Astrocyte of the spinal cord (primary cell): ENCODE measurements at regions not wholly inside any gene's neighbourhood (a gene's known extent, or its start where the extent isn't known, plus 50 kb on each side); places are given as distances from the start of the nearest gene placed in this dataset.

Experiments
- DNase-seq: peaks from one replicate; pipeline ENCODE4 v3.0.0; 2011; ENCODE audit warnings: low read depth, low spot score
- H3K4me3 ChIP-seq: 2 replicates; pipeline ENCODE4 v1.5.1; 2011; ENCODE audit warnings: low read depth, mild to moderate bottlenecking, low read length, moderate library complexity
- in situ Hi-C: cut with HindIII; loops from 2 replicates; pipeline ENCODE4 v1.10.0; 2017; ENCODE audit warnings: low sequenced_read_pairs
- TF ChIP-seq, protein P1 (sequence below): IDR thresholded peaks from 2 replicates; pipeline ENCODE4 v1.5.1; 2012; ENCODE audit warnings: low read depth, mild to moderate bottlenecking, low read length, inconsistent platforms

DNA sequence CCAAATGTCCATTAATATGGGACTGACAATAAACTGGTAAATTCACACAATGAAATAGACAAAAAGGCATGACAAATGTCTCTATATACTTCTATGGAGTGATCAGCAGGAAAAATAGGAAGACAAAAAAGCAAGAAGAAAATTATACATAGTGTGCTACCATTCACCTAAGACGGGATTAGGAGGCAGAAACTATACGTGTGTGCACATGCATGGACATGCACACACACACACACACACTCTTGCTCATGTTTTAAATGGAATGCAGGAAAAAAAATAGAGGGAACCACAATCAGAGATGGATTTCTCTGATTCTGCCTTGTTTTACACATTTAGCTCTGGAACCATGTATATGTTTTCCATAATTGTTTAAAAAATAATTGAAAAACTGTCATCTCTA, 119.0 kb downstream of the ZFAND4 start:
- no peak for DNase-seq
- TF ChIP-seq, protein P1, sequence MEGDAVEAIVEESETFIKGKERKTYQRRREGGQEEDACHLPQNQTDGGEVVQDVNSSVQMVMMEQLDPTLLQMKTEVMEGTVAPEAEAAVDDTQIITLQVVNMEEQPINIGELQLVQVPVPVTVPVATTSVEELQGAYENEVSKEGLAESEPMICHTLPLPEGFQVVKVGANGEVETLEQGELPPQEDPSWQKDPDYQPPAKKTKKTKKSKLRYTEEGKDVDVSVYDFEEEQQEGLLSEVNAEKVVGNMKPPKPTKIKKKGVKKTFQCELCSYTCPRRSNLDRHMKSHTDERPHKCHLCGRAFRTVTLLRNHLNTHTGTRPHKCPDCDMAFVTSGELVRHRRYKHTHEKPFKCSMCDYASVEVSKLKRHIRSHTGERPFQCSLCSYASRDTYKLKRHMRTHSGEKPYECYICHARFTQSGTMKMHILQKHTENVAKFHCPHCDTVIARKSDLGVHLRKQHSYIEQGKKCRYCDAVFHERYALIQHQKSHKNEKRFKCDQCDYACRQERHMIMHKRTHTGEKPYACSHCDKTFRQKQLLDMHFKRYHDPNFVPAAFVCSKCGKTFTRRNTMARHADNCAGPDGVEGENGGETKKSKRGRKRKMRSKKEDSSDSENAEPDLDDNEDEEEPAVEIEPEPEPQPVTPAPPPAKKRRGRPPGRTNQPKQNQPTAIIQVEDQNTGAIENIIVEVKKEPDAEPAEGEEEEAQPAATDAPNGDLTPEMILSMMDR, result no peak
- in situ Hi-C loops, result no loop called here
- no peak overlapping the region for H3K4me3 ChIP-seq

DNA sequence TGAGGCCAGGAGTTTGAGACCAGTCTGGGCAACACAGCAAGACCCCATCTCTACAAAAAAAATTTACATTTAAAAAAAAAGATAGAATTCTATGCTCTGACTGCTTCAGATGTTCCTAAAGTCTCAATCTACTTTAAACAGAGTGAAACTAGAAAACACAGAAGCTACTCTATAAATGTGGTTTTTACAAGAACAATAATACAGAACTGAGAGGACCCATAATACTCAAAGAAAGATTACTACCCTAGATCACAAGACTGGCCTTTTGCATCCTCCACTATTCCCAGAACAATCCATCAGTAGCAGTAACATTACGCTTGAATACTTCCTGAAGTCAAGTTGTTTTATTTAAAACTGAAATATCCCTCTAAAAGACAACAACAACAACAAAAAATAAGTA, 119.4 kb downstream of the ZFAND4 start:
- in situ Hi-C loops, result no loop called here
- TF ChIP-seq, protein P1, result no peak
- no peak overlapping the region for H3K4me3 ChIP-seq
- no peak for DNase-seq

DNA sequence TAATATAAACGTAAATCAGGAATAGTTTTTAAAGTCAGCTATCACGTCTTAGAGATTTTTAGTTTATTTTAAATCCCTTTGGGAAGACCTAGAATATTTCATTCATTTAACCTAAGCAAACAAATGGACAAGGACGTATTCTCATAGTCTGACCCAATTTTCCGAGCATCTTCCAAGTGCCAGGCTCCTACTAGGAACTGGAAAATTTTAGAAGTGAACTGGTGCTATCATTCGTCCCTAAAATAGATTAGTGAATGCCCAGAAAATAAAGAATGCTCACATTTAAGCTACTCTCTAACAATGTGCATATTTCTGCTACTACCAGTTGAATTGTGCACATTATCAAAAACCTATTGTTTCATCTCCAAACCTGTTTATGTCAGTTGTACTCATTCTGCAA, 120.1 kb downstream of the ZFAND4 start:
- in situ Hi-C loops, result no loop called here
- no peak overlapping the region for H3K4me3 ChIP-seq
- DNase-seq, result no peak
- TF ChIP-seq, protein P1, result no peak

DNA sequence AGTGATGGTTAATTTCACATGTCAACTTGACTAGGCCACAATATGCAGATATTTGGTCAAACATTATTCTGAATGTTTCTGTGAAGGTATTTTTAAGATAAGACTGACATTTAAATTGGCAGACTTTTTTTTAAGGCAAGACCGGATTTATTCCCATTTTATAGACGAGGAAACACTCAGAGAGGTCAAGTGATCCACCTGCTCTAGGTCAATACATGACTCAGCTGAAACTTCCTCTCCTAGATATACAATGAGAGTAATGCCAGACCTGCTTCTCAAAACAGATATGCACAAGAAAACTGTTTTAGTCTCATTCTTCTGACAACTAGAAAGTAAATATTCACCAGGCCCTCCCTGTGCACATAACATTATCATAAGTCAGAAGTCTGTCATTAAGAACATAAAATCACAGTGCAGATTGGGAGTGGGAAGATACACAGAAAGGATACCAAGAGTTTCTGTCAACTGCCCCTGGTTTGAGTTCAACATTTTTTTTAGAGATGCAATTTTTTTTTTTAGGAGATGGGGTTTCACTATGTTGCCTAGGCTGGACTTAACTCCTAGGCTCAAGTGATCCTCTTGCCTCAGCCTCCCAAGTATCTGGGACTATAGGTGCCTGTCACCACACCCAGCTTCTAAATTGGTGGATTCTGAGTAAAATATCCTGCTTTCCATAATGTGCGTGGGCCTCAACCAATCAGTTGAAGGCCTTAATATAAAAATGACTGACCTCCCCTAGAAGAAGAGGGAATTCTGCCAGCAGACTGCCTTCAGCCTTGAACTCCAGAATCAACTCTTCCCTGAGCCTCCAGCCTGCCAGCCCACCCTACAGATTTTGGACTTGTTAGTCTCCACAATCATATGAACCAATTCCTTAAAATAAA, 121.4 kb downstream of the ZFAND4 start:
- no peak overlapping the region for H3K4me3 ChIP-seq
- in situ Hi-C loops, result no loop called here

DNA sequence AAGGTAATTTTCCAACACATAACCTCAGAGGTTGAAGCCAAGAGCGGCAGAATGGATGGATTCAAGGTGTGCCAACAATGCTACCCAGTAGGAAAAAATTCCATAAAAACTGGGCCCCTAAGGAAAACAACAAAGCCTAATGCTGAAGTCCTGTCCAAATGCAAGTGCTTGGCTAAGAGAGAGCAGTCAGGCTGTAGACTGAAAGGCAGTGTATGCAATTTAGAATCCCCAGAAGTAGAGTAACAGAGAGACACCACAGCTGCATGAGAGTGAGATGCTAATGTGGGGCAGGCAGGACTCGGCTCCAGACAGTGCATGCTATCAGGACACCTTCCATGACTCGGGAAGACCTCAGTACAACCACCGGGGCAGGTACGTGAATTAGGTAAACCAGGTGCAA, 124.5 kb downstream of the ZFAND4 start:
- DNase-seq, result no peak
- in situ Hi-C loops, result no loop called here
- TF ChIP-seq, protein P1, result no peak
- no peak overlapping the region for H3K4me3 ChIP-seq

More for the DNA sequence above, 121.4 kb downstream of the ZFAND4 start:
- no peak for DNase-seq
- TF ChIP-seq, protein P1, result no peak

DNA sequence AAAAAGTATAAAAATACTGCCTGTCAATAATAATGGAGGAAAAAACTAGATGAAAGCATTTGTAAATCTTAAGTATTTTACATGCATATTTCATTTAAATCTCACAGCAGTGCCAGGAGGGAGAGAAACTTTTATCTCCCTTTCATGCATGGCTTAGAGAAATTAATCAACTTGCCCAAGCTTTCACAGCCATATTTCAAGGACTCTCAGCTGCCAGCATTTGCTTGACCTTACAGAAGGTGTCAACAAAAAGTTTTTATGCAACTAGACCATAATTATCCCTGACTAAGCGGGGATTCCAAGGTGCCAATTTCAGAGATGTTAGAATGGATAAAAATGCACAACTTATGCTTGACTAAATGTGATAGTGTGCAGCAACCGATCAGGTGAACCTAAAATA, 125.4 kb downstream of the ZFAND4 start:
- DNase-seq, result no peak
- in situ Hi-C loops, result no loop called here
- H3K4me3 ChIP-seq, result no peak overlapping the region
- TF ChIP-seq, protein P1, result no peak
